GM12891 (cell line): ENCODE measurements at regions not wholly inside any gene's neighbourhood (a gene's known extent, or its start where the extent isn't known, plus 50 kb on each side); places are given as distances from the start of the nearest gene placed in this dataset.

Experiments used
- DNase-seq: peaks from one replicate; pipeline ENCODE4 v3.0.0; 2011; ENCODE audit warnings: low spot score; ENCODE audit not compliant: insufficient read length
- FAIRE-seq: peaks from 2 replicates; lab custom pipeline; 2011; peaks lifted over from hg19 to GRCh38; lab: Jason Lieb, UNC
- PAX5 ChIP-seq: IDR thresholded peaks from 2 replicates; pipeline ENCODE4 v1.6.1; 2011; ENCODE audit warnings: low read length, moderate library complexity, mild to moderate bottlenecking; ENCODE audit not compliant: insufficient read depth, severe bottlenecking
- POLR2A ChIP-seq: IDR thresholded peaks from 2 replicates; pipeline ENCODE4 v1.6.1; 2011; ENCODE audit warnings: low read depth, low read length, control low read depth
- POLR2AphosphoS5 ChIP-seq: IDR thresholded peaks from 2 replicates; pipeline ENCODE4 v1.6.1; 2011; ENCODE audit warnings: low read depth, low read length, control low read depth
- POU2F2 ChIP-seq: IDR thresholded peaks from 2 replicates; pipeline ENCODE4 v1.6.1; 2011; ENCODE audit warnings: low read depth, mild to moderate bottlenecking, control low read depth, low read length, moderate library complexity
- SPI1 ChIP-seq: IDR thresholded peaks from 2 replicates; pipeline ENCODE4 v1.6.1; 2011; ENCODE audit warnings: low read depth, low read length, control low read depth
- TAF1 ChIP-seq: IDR thresholded peaks from 2 replicates; pipeline ENCODE4 v1.6.1; 2011; ENCODE audit warnings: low read depth, low read length, control low read depth

GRCh38 chr2:39854771-39855170 lies 75.7 kb upstream of the THUMPD2 start:
- FAIRE-seq (no peak), DNase-seq (no peak)
- TF ChIP-seq PAX5 (no peak), POLR2AphosphoS5 (no peak), TAF1 (no peak)

GRCh38 chr2:39852831-39853230 lies 73.8 kb upstream of the THUMPD2 start:
- FAIRE-seq = no peak
- no peak for TF ChIP-seq POLR2AphosphoS5
- no peak for TF ChIP-seq POLR2A
- no peak for TF ChIP-seq TAF1
- TF ChIP-seq PAX5 = no peak
- TF ChIP-seq POU2F2 = no peak
- no peak for TF ChIP-seq SPI1
- no peak for DNase-seq

GRCh38 chr2:39851651-39852110 lies 72.6 kb upstream of the THUMPD2 start:
- FAIRE-seq (peak; percentile 73), DNase-seq (no peak)
- TF ChIP-seq TAF1 (no peak), POU2F2 (peak; percentile 72; the same call in 1 of the 2 replicates), SPI1 (peak; percentile 78), POLR2A (no peak), POLR2AphosphoS5 (no peak)

GRCh38 chr2:39851251-39851650 lies 72.2 kb upstream of the THUMPD2 start:
- TF ChIP-seq POLR2A = no peak
- TF ChIP-seq POLR2AphosphoS5 = no peak
- no peak for TF ChIP-seq TAF1
- no peak for TF ChIP-seq PAX5
- no peak for TF ChIP-seq SPI1
- no peak for TF ChIP-seq POU2F2
- FAIRE-seq (no peak), DNase-seq (no peak)

GRCh38 chr2:39849982-39850526 lies 71.0 kb upstream of the THUMPD2 start:
- TF ChIP-seq POLR2A (no peak), POLR2AphosphoS5 (no peak), SPI1 (no peak), TAF1 (no peak), PAX5 (no peak), POU2F2 (no peak)
- no peak for FAIRE-seq
- no peak for DNase-seq

- TF ChIP-seq TAF1 (no peak), PAX5 (no peak), POLR2A (no peak), POLR2AphosphoS5 (no peak), SPI1 (no peak), POU2F2 (no peak)
- DNase-seq = no peak
- no peak for FAIRE-seq
These were observed 70.0 kb upstream of the THUMPD2 start for GRCh38 chr2:39849064-39849463.

- FAIRE-seq (no peak), DNase-seq (no peak)
- TF ChIP-seq TAF1 = no peak
- TF ChIP-seq POLR2AphosphoS5 = no peak
- TF ChIP-seq POLR2A = no peak
These were observed 66.5 kb upstream of the THUMPD2 start for GRCh38 chr2:39845460-39846146.

GRCh38 chr2:39839261-39839848 lies 60.3 kb upstream of the THUMPD2 start:
- DNase-seq (no peak), FAIRE-seq (peak; percentile 40)
- no peak for TF ChIP-seq TAF1
- TF ChIP-seq POLR2AphosphoS5 = no peak
- no peak for TF ChIP-seq PAX5
- no peak for TF ChIP-seq POLR2A
- TF ChIP-seq POU2F2 = no peak
- no peak for TF ChIP-seq SPI1

GRCh38 chr2:39838589-39838988 lies 59.5 kb upstream of the THUMPD2 start:
- DNase-seq (no peak), FAIRE-seq (no peak)
- no peak for TF ChIP-seq SPI1
- no peak for TF ChIP-seq POU2F2
- TF ChIP-seq POLR2AphosphoS5 = no peak
- no peak for TF ChIP-seq PAX5
- no peak for TF ChIP-seq POLR2A
- TF ChIP-seq TAF1 = no peak

GRCh38 chr2:39837856-39838453 lies 58.9 kb upstream of the THUMPD2 start:
- DNase-seq (no peak), FAIRE-seq (peak; percentile 92)
- no peak for TF ChIP-seq POU2F2
- TF ChIP-seq PAX5 = no peak
- TF ChIP-seq SPI1 = no peak
- no peak for TF ChIP-seq TAF1
- no peak for TF ChIP-seq POLR2AphosphoS5
- TF ChIP-seq POLR2A = no peak
